Liver (tissue), 8 donors: ENCODE measurements at regions not wholly inside any gene's neighbourhood (a gene's known extent, or its start where the extent isn't known, plus 50 kb on each side); places are given as distances from the start of the nearest gene placed in this dataset.

ENCODE experiments used
- DNase-seq: peaks from one replicate; pipeline ENCODE4 v3.0.0-alpha.2; 2017; ENCODE audit warnings: low spot score
- H3K27ac ChIP-seq, 2 donors: one replicate each; pipeline ENCODE4 v1.7.0; 2013; ENCODE audit warnings: inconsistent platforms in 2 of 2, low read length in 2 of 2, control low read depth in 1 of 2, low read depth in 1 of 2, mild to moderate bottlenecking in 1 of 2
- H3K27me3 ChIP-seq, 4 donors: one replicate each; pipeline versions ENCODE4 v1.6.1 to v1.7.0; 2013; ENCODE audit warnings: low read length in 3 of 4, inconsistent platforms in 1 of 4, mild to moderate bottlenecking in 1 of 4, moderate library complexity in 1 of 4; ENCODE audit not compliant: control insufficient read depth in 4 of 4, insufficient read depth in 4 of 4
- H3K36me3 ChIP-seq, 4 donors: one replicate each; pipeline versions ENCODE4 v1.6.1 to v1.7.0; 2013; ENCODE audit warnings: low read length in 3 of 4, mild to moderate bottlenecking in 3 of 4, low read depth in 1 of 4, moderate library complexity in 1 of 4; ENCODE audit not compliant: control insufficient read depth in 4 of 4, insufficient read depth in 3 of 4
- H3K4me1 ChIP-seq, 4 donors: one replicate each; pipeline versions ENCODE4 v1.6.1 to v1.7.0; 2013; ENCODE audit warnings: low read length in 3 of 4, mild to moderate bottlenecking in 3 of 4, moderate library complexity in 1 of 4; ENCODE audit not compliant: control insufficient read depth in 4 of 4, insufficient read depth in 4 of 4
- H3K4me3 ChIP-seq, 3 donors: one replicate each; pipeline versions ENCODE4 v1.6.1 to v1.7.0; 2013; ENCODE audit warnings: low read length in 3 of 3, control low read depth in 1 of 3, low read depth in 1 of 3, mild to moderate bottlenecking in 1 of 3
- H3K9ac ChIP-seq, 2 donors: one replicate each; pipeline ENCODE4 v1.7.0; 2013; ENCODE audit warnings: low read length in 2 of 2, mild to moderate bottlenecking in 2 of 2, moderate library complexity in 2 of 2, control low read depth in 1 of 2, low read depth in 1 of 2
- H3K9me3 ChIP-seq, 4 donors: one replicate each; pipeline versions ENCODE4 v1.6.1 to v1.7.0; 2013; ENCODE audit warnings: low read length in 3 of 4; ENCODE audit not compliant: control insufficient read depth in 4 of 4
- EGR1 ChIP-seq, 2 donors: IDR thresholded peaks; 2 replicates each; pipeline ENCODE4 v1.6.1; 2016 to 2018; ENCODE audit warnings: antibody characterized with exemption in 2 of 2, low read depth in 2 of 2
- FOXA1 ChIP-seq: IDR thresholded peaks from 2 replicates; pipeline ENCODE4 v1.6.1; 2016; ENCODE audit warnings: antibody characterized with exemption
- FOXA2 ChIP-seq: IDR thresholded peaks from 2 replicates; pipeline ENCODE4 v1.6.1; 2016; ENCODE audit warnings: antibody characterized with exemption
- GABPA ChIP-seq, 2 donors: IDR thresholded peaks in 1 of 2; conservative IDR thresholded peaks in 1 of 2; 2 replicates each; pipeline ENCODE4 v1.6.1; 2016; ENCODE audit warnings: antibody characterized with exemption in 2 of 2, mild to moderate bottlenecking in 1 of 2, moderate library complexity in 1 of 2
- HNF4A ChIP-seq, 2 donors: conservative IDR thresholded peaks; 2 replicates each; pipeline ENCODE4 v1.6.1; 2016; ENCODE audit warnings: antibody characterized with exemption in 2 of 2, mild to moderate bottlenecking in 2 of 2
- HNF4G ChIP-seq: IDR thresholded peaks from 2 replicates; pipeline ENCODE4 v1.6.1; 2016; ENCODE audit warnings: antibody characterized with exemption
- NR2F2 ChIP-seq: IDR thresholded peaks from 2 replicates; pipeline ENCODE4 v1.6.1; 2016; ENCODE audit warnings: antibody characterized with exemption
- RAD21 ChIP-seq, 2 donors: IDR thresholded peaks; 2 replicates each; pipeline ENCODE4 v1.6.1; 2016; ENCODE audit warnings: antibody characterized with exemption in 2 of 2, mild to moderate bottlenecking in 2 of 2
- RXRA ChIP-seq, 2 donors: IDR thresholded peaks; 2 replicates each; pipeline ENCODE4 v1.6.1; 2017 to 2018; ENCODE audit warnings: antibody characterized with exemption in 2 of 2, mild to moderate bottlenecking in 1 of 2
- SP1 ChIP-seq: IDR thresholded peaks from 2 replicates; pipeline ENCODE4 v1.6.1; 2018; ENCODE audit warnings: antibody characterized with exemption, mild to moderate bottlenecking
- TAF1 ChIP-seq: conservative IDR thresholded peaks from 2 replicates; pipeline ENCODE4 v1.6.1; 2016; ENCODE audit warnings: antibody characterized with exemption, mild to moderate bottlenecking
- WGBS: extraction: QIAGEN DNeasy Blood & Tissue Kit; methylation state at CpG from one replicate; pipeline ENCODE4 v1.1.7; 2013; 5-methylcytosine and 5-hydroxymethylcytosine counted together
- TF ChIP-seq, protein P1 (sequence below): fragments of 150-350 bp; IDR thresholded peaks from 2 replicates; pipeline ENCODE4 v1.5.1; 2017; ENCODE audit warnings: improper control_type of control experiment, low read depth, low read length; ENCODE audit not compliant: missing input control
- TF ChIP-seq, protein P2 (sequence below): IDR thresholded peaks from 2 replicates; pipeline ENCODE4 v1.6.1; 2016; ENCODE audit warnings: antibody characterized with exemption
- TF ChIP-seq, protein P3 (sequence below): IDR thresholded peaks from 2 replicates; pipeline ENCODE4 v1.6.1; 2016; ENCODE audit warnings: antibody characterized with exemption, mild to moderate bottlenecking
- donor health status: healthy.
- donor health status: healthy.
- donor health status: healthy.
- donor health status: healthy.
- donor health status: healthy.

DNA sequence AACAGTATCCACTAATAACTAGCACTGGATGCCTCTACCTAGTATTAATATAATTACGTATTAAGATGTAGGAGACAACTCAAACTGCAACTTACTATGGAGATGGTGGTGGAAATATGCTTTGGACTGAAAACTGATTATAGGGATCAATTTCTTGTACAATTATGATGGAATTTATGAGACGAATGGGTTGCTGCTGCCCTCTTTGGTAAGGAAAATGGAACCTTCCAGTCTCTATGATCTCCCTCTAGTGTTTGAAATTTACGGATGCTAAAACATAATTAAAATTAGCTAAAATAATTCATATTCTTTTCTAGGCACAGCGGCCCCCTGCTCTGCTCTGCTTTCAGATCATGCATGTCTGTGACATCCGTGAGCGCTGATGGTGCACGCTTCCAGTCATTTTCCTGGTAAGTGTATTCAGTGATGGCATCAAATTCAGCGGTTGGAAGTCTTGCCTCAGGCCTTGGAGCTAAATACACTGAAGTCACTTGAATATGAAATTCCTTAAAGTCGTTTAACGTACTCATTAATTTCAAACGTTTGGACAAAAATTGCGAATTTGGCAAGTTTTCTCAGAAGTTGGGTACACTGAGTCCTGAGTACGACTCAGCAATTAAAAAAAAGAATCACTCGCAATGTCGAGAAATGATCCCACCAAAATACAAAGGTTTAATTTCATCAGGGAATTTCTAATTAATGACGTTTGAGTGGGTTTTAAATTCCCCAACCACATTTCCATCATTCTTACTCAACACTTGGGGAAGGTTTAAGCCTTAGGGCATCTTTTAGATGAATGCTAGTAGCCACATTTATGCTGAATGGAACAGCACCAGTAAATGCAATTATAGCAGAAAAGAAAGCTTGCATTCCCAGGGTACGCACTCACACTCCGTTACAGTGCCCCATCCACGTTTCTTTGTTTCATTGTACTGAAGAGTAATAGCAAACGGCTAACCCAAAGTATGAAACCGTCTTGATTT lies 132.6 kb downstream of the NR2F2 start:
- Histone ChIP-seq H3K27me3 (peaks cover 0 to 2% (median 0%) of the 10 kb centered on the region in 4 donors), H3K36me3 (no peaks in the 10 kb centered on the region), H3K4me1 (no peaks in the 10 kb centered on the region), H3K9ac (no peak overlapping the region), H3K9me3 (no peaks in the 10 kb centered on the region), H3K4me3 (no peak overlapping the region), H3K27ac (no peak overlapping the region)
- TF ChIP-seq RAD21 (IDR thresholded peaks at IDR 0.05) (peak; percentile 35 to 38), EGR1 (IDR thresholded peaks at IDR 0.05; ENCODE audit: low read depth in 2 of 2) (no peak)
- TF ChIP-seq, protein P1, sequence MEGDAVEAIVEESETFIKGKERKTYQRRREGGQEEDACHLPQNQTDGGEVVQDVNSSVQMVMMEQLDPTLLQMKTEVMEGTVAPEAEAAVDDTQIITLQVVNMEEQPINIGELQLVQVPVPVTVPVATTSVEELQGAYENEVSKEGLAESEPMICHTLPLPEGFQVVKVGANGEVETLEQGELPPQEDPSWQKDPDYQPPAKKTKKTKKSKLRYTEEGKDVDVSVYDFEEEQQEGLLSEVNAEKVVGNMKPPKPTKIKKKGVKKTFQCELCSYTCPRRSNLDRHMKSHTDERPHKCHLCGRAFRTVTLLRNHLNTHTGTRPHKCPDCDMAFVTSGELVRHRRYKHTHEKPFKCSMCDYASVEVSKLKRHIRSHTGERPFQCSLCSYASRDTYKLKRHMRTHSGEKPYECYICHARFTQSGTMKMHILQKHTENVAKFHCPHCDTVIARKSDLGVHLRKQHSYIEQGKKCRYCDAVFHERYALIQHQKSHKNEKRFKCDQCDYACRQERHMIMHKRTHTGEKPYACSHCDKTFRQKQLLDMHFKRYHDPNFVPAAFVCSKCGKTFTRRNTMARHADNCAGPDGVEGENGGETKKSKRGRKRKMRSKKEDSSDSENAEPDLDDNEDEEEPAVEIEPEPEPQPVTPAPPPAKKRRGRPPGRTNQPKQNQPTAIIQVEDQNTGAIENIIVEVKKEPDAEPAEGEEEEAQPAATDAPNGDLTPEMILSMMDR, result peak; percentile 12
- 74% methylated on average over 21 of the region's 21 CpGs for WGBS
- no peak for DNase-seq

DNA sequence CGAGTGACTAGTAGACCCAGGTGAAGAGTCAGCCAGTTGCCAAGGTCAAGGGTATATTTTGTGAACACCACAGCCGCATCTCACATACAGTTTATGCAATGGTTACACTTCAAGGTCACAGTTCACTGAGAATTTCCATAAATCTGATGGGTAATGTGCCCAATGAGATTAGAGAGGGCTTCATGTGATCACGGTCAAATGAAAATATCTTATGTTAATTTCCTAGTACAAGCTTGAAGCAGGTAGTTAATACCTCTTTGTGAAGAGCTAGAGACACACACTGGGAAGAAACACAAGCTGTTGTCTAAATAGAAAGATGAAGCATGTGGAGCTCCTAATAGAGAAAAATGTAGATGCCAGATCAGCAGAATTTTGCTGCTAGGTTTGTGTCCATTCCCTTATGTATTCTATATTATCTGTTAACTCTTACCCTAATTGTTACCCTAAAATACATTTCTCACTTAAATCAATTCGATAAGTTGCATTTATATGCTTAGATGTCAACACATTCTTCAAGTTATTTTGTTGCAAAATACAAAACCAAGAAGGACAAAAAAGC lies 136.0 kb downstream of the NR2F2 start:
- H3K36me3 ChIP-seq, result no peaks in the 10 kb centered on the region
- no peak overlapping the region for H3K27ac ChIP-seq
- H3K27me3 ChIP-seq, result peaks cover 0 to 2% (median 0%) of the 10 kb centered on the region in 4 donors
- H3K4me1 ChIP-seq, result no peaks in the 10 kb centered on the region
- no peak overlapping the region for H3K9ac ChIP-seq
- 67% methylated on average over 4 of the region's 4 CpGs for WGBS
- no peaks in the 10 kb centered on the region for H3K9me3 ChIP-seq
- DNase-seq, result no peak
- TF ChIP-seq HNF4A (conservative IDR thresholded peaks at IDR 0.05), result no peak
- no peak for TF ChIP-seq EGR1 (IDR thresholded peaks at IDR 0.05; ENCODE audit: low read depth in 2 of 2)
- no peak for TF ChIP-seq TAF1
- no peak for TF ChIP-seq HNF4G
- no peak for TF ChIP-seq RAD21 (IDR thresholded peaks at IDR 0.05)
- no peak overlapping the region for H3K4me3 ChIP-seq

DNA sequence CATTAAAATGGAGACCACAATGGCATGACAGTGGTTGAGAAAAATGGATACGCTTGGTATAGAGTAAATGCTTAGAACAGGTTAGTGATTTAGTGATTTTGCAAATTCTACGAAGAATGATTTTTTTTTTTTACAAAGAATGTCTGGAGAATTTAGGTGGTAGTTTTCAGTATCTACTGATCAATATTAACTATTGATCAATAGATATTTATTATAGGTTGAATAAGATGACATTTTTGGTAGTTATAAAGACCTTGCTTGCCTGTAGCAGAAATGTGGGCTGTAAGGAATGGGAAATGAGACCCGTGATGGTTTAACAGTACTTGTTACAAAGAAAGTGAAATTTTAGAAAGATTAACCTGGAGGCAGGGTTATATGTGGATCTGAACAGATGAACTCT lies 137.5 kb downstream of the NR2F2 start:
- peaks cover 0 to 2% (median 0%) of the 10 kb centered on the region in 4 donors for H3K27me3 ChIP-seq
- TF ChIP-seq, protein P2, sequence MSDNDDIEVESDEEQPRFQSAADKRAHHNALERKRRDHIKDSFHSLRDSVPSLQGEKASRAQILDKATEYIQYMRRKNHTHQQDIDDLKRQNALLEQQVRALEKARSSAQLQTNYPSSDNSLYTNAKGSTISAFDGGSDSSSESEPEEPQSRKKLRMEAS, result no peak
- TF ChIP-seq NR2F2, result no peak
- TF ChIP-seq SP1, result no peak
- TF ChIP-seq RXRA (IDR thresholded peaks at IDR 0.05), result no peak
- no peak for TF ChIP-seq GABPA (IDR thresholded peaks at IDR 0.05 in 1 of 2, conservative IDR thresholded peaks at IDR 0.05 in 1 of 2)
- no peak for TF ChIP-seq FOXA1
- TF ChIP-seq EGR1 (IDR thresholded peaks at IDR 0.05; ENCODE audit: low read depth in 2 of 2), result no peak
- no peak for TF ChIP-seq FOXA2
- TF ChIP-seq, protein P3, sequence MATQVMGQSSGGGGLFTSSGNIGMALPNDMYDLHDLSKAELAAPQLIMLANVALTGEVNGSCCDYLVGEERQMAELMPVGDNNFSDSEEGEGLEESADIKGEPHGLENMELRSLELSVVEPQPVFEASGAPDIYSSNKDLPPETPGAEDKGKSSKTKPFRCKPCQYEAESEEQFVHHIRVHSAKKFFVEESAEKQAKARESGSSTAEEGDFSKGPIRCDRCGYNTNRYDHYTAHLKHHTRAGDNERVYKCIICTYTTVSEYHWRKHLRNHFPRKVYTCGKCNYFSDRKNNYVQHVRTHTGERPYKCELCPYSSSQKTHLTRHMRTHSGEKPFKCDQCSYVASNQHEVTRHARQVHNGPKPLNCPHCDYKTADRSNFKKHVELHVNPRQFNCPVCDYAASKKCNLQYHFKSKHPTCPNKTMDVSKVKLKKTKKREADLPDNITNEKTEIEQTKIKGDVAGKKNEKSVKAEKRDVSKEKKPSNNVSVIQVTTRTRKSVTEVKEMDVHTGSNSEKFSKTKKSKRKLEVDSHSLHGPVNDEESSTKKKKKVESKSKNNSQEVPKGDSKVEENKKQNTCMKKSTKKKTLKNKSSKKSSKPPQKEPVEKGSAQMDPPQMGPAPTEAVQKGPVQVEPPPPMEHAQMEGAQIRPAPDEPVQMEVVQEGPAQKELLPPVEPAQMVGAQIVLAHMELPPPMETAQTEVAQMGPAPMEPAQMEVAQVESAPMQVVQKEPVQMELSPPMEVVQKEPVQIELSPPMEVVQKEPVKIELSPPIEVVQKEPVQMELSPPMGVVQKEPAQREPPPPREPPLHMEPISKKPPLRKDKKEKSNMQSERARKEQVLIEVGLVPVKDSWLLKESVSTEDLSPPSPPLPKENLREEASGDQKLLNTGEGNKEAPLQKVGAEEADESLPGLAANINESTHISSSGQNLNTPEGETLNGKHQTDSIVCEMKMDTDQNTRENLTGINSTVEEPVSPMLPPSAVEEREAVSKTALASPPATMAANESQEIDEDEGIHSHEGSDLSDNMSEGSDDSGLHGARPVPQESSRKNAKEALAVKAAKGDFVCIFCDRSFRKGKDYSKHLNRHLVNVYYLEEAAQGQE, result no peak
- no peak overlapping the region for H3K4me3 ChIP-seq
- no peak overlapping the region for H3K27ac ChIP-seq
- no peak for DNase-seq
- H3K36me3 ChIP-seq, result no peaks in the 10 kb centered on the region
- no peak overlapping the region for H3K9ac ChIP-seq
- WGBS, result 84% methylated on average over 3 of the region's 3 CpGs
- H3K4me1 ChIP-seq, result no peaks in the 10 kb centered on the region
- H3K9me3 ChIP-seq, result no peaks in the 10 kb centered on the region
